ENCODE measurements at regions not wholly inside any gene's neighbourhood (a gene's known extent, or its start where the extent isn't known, plus 50 kb on each side); places are given as distances from the start of the nearest gene placed in this dataset.
A peak's percentile ranks its signal among the peaks of the same experiment; 100 is the strongest.
"Not testable (repeated sequence)": the region's sequence is repeated elsewhere in the genome, so short reads cannot be mapped to it uniquely, and the experiment has no call there.

- H3K27ac Mint-ChIP-seq; DNase-seq; H3K4me3 Mint-ChIP-seq; H3K4me1 Mint-ChIP-seq (ENCODE audit: low read depth); H3K9me3 Mint-ChIP-seq; H3K27me3 Mint-ChIP-seq (ENCODE audit: insufficient read depth); H3K36me3 Mint-ChIP-seq (ENCODE audit: low read depth): not testable (repeated sequence)
These were observed 5416.8 kb upstream of the TPTE start for GRCh38 chr21:5104562-5104928.

GRCh38 chr21:5105939-5106708 lies 5415.3 kb upstream of the TPTE start:
- not testable (repeated sequence) for H3K36me3 Mint-ChIP-seq (ENCODE audit: low read depth); H3K4me3 Mint-ChIP-seq; DNase-seq; H3K4me1 Mint-ChIP-seq (ENCODE audit: low read depth); H3K27me3 Mint-ChIP-seq (ENCODE audit: insufficient read depth); H3K27ac Mint-ChIP-seq; H3K9me3 Mint-ChIP-seq

- H3K4me3 Mint-ChIP-seq; H3K9me3 Mint-ChIP-seq; DNase-seq; H3K4me1 Mint-ChIP-seq (ENCODE audit: low read depth); H3K36me3 Mint-ChIP-seq (ENCODE audit: low read depth); H3K27ac Mint-ChIP-seq; H3K27me3 Mint-ChIP-seq (ENCODE audit: insufficient read depth): not testable (repeated sequence)
These were observed 5414.5 kb upstream of the TPTE start for GRCh38 chr21:5106767-5107464.

GRCh38 chr21:5107637-5108036 lies 5413.7 kb upstream of the TPTE start:
- not testable (repeated sequence) for H3K27ac Mint-ChIP-seq; H3K4me3 Mint-ChIP-seq; H3K36me3 Mint-ChIP-seq (ENCODE audit: low read depth); H3K9me3 Mint-ChIP-seq; H3K27me3 Mint-ChIP-seq (ENCODE audit: insufficient read depth); DNase-seq; H3K4me1 Mint-ChIP-seq (ENCODE audit: low read depth)

- DNase-seq; H3K27me3 Mint-ChIP-seq (ENCODE audit: insufficient read depth); H3K27ac Mint-ChIP-seq; H3K36me3 Mint-ChIP-seq (ENCODE audit: low read depth); H3K4me1 Mint-ChIP-seq (ENCODE audit: low read depth); H3K4me3 Mint-ChIP-seq; H3K9me3 Mint-ChIP-seq: not testable (repeated sequence)
These were observed 5413.2 kb upstream of the TPTE start for GRCh38 chr21:5108048-5108775.

GRCh38 chr21:5111197-5111596 lies 5410.2 kb upstream of the TPTE start:
- H3K36me3 Mint-ChIP-seq (ENCODE audit: low read depth); H3K9me3 Mint-ChIP-seq; DNase-seq; H3K27me3 Mint-ChIP-seq (ENCODE audit: insufficient read depth); H3K27ac Mint-ChIP-seq; H3K4me3 Mint-ChIP-seq; H3K4me1 Mint-ChIP-seq (ENCODE audit: low read depth): not testable (repeated sequence)

- not testable (repeated sequence) for DNase-seq; H3K4me1 Mint-ChIP-seq (ENCODE audit: low read depth); H3K36me3 Mint-ChIP-seq (ENCODE audit: low read depth); H3K27ac Mint-ChIP-seq; H3K9me3 Mint-ChIP-seq; H3K4me3 Mint-ChIP-seq; H3K27me3 Mint-ChIP-seq (ENCODE audit: insufficient read depth)
These were observed 5408.3 kb upstream of the TPTE start for GRCh38 chr21:5113092-5113491.

- not testable (repeated sequence) for H3K4me3 Mint-ChIP-seq; H3K27ac Mint-ChIP-seq; DNase-seq; H3K4me1 Mint-ChIP-seq (ENCODE audit: low read depth); H3K36me3 Mint-ChIP-seq (ENCODE audit: low read depth); H3K27me3 Mint-ChIP-seq (ENCODE audit: insufficient read depth); H3K9me3 Mint-ChIP-seq
- peak; percentile 31 for TF ChIP-seq CTCF (IDR thresholded peaks at IDR 0.05)
These were observed 5406.9 kb upstream of the TPTE start for GRCh38 chr21:5114468-5114867.

All from HFFc6 (cell line).